ENCODE measurements at regions not wholly inside any gene's neighbourhood (a gene's known extent, or its start where the extent isn't known, plus 50 kb on each side); places are given as distances from the start of the nearest gene placed in this dataset.

DNA sequence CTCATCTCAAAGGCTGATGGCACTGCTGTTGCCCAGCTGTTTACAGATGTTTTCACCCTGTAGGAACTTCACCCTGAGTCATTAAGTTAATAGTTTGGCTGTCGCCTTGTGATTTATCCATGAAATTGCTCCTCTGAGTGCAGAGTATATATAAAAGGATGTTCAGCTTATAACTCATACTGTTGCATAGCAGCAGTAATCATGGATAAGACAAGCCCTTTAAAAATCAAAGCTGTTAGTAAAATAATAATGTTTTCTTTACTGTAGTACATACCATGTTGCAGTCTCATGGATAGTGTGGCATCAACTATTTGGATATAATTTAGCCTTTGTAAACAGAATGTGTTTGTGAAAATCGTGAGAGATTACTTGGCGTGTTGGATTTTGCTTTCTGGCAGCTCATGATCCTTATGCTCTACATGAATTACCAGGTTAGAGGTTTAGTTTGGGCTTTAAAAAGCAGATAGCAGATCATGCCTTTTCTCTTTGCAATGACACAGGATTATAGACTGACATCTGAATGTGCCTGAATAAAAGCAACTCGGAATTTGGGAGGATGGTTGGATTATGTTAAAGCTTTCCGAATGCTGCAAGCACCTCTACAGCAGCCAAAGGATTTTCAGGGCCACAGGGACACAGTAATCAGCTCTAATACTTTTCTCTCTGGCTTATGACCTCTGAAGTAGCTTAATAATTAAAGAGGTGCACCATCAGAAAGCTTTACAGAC, 279.7 kb upstream of the ATP2B1 start:
- Histone ChIP-seq H3K18ac (ENCODE audit: insufficient read length, low read depth, low read length) (no peak overlapping the region), H4K8ac (replicated peaks; ENCODE audit: insufficient read length, low read depth, low read length) (no peak overlapping the region), H2BK5ac (ENCODE audit: insufficient read length, low read length) (no peak overlapping the region), H3K9ac (ENCODE audit: extremely low read depth, insufficient read length, low read length) (no peak overlapping the region), H3K27ac (ENCODE audit: insufficient read length, low read depth, low read length) (no peak overlapping the region), H2BK120ac (ENCODE audit: low read depth, low read length, poor library complexity, severe bottlenecking) (no peak overlapping the region), H3K56ac (ENCODE audit: insufficient read length, low read depth, low read length) (no peak overlapping the region), H3K9me3 (ENCODE audit: control insufficient read depth, low read depth, low read length) (no peaks in the 10 kb centered on the region), H2BK12ac (ENCODE audit: insufficient read length, low read depth, low read length) (no peak overlapping the region), H4K20me1 (ENCODE audit: control insufficient read depth, insufficient read depth, insufficient read length) (no peaks in the 10 kb centered on the region), H4K5ac (ENCODE audit: insufficient read length, low read depth, low read length) (no peak overlapping the region), H2BK20ac (ENCODE audit: low read depth, low read length, poor library complexity, severe bottlenecking) (no peak overlapping the region), H3K23me2 (ENCODE audit: insufficient read length, low read depth, low read length, poor library complexity, severe bottlenecking) (no peaks in the 10 kb centered on the region), H3K79me2 (ENCODE audit: insufficient read depth, low read length) (no peaks in the 10 kb centered on the region), H4K91ac (ENCODE audit: insufficient read length, low read depth, low read length) (no peak overlapping the region), H3K4ac (ENCODE audit: low read depth, low read length) (no peak overlapping the region), H3K27me3 (ENCODE audit: insufficient read depth, low read length) (no peaks in the 10 kb centered on the region), H3K79me1 (ENCODE audit: insufficient read depth, low read depth, low read length, poor library complexity, severe bottlenecking) (no peaks in the 10 kb centered on the region), H3K14ac (ENCODE audit: insufficient read depth, low read length) (no peak overlapping the region), H2BK15ac (ENCODE audit: low read depth, low read length) (no peak overlapping the region), H2AK5ac (ENCODE audit: insufficient read length, low read length) (no peak overlapping the region), H2AFZ (ENCODE audit: low read length) (no peak overlapping the region), H3K4me2 (ENCODE audit: insufficient read depth, insufficient read length, low read length) (no peak overlapping the region), H3K4me1 (ENCODE audit: insufficient read depth, low read length) (no peaks in the 10 kb centered on the region; the same call in 1 of the 2 replicates), H3K23ac (ENCODE audit: insufficient read length, low read depth, low read length) (no peak overlapping the region), H3T11ph (ENCODE audit: low read length) (no peak overlapping the region)
- DNase-seq: no peak
- Mint-ChIP-seq H3K27ac (no peak overlapping the region), H3K27me3 (ENCODE audit: low read depth) (no peaks in the 10 kb centered on the region), H3K4me3 (no peak overlapping the region), H3K4me1 (peaks cover 3 to 5% of the 10 kb centered on the region in 2 experiments; a peak in 1 of 4 replicates), H3K9me3 (no peaks in the 10 kb centered on the region), H3K36me3 (ENCODE audit: insufficient read depth in 1 of 3, low read depth in 3 of 3) (no peaks in the 10 kb centered on the region)
- no CpG with 5 or more reads among the region's 5 CpGs for WGBS (ENCODE audit: extremely low coverage, insufficient read length, low lambda C conversion rate)
- TF ChIP-seq CTCF (conservative IDR thresholded peaks at IDR 0.05): no peak

Measured in H9 (cell line).